ENCODE measurements at regions not wholly inside any gene's neighbourhood (a gene's known extent, or its start where the extent isn't known, plus 50 kb on each side); places are given as distances from the start of the nearest gene placed in this dataset.

GRCh38 chr6:92024110-92024509 lies 1395.2 kb downstream of the EPHA7 start:
- no peak for TF ChIP-seq CTCF (IDR thresholded peaks at IDR 0.05; ENCODE audit: control extremely low read depth in 1 of 3, insufficient read depth in 1 of 3, low read depth in 1 of 3, low read length in 3 of 3)
- TF ChIP-seq POLR2A (IDR thresholded peaks at IDR 0.05; ENCODE audit: control extremely low read depth in 1 of 2, low read depth in 2 of 2, low read length in 2 of 2): no peak
- no peak for TF ChIP-seq CREB1 (IDR thresholded peaks at IDR 0.05)
- no peak for TF ChIP-seq JUN (IDR thresholded peaks at IDR 0.05; ENCODE audit: low read depth, low read length)
- TF ChIP-seq KDM4A (IDR thresholded peaks at IDR 0.05; ENCODE audit: low read depth, low read length, severe bottlenecking): no peak
- no peak for TF ChIP-seq TAF1 (IDR thresholded peaks at IDR 0.05; ENCODE audit: low read depth, low read length)
- TF ChIP-seq BRCA1 (IDR thresholded peaks at IDR 0.05; ENCODE audit: low read depth, low read length): no peak
- TF ChIP-seq RAD21 (IDR thresholded peaks at IDR 0.05 in 1 of 2, conservative IDR thresholded peaks at IDR 0.05 in 1 of 2; ENCODE audit: low read depth in 2 of 2, low read length in 2 of 2): no peak
- TF ChIP-seq EZH2 (IDR thresholded peaks at IDR 0.05; ENCODE audit: low read depth, low read length, severe bottlenecking): no peak
- TF ChIP-seq CHD2 (IDR thresholded peaks at IDR 0.05; ENCODE audit: low read length): no peak
- no peak for TF ChIP-seq KDM1A (IDR thresholded peaks at IDR 0.05; ENCODE audit: borderline replicate concordance, low read length)
- TF ChIP-seq MAX (IDR thresholded peaks at IDR 0.05): no peak
- TF ChIP-seq CHD7 (IDR thresholded peaks at IDR 0.05; ENCODE audit: insufficient replicate concordance, low read length): no peak

Data from H1 (cell line).